ENCODE measurements at regions not wholly inside any gene's neighbourhood (a gene's known extent, or its start where the extent isn't known, plus 50 kb on each side); places are given as distances from the start of the nearest gene placed in this dataset.
A peak's percentile ranks its signal among the peaks of the same experiment; 100 is the strongest.

GRCh38 chr3:111472556-111472955 lies 69.4 kb upstream of the CD96 start:
- H3K4me1 ChIP-seq, result no peaks in the 10 kb centered on the region
- TF ChIP-seq CTCF (IDR thresholded peaks at IDR 0.05; ENCODE audit: low read depth, low read length), result no peak

GRCh38 chr3:111473550-111473949 lies 68.4 kb upstream of the CD96 start:
- DNase-seq, result peak; percentile 38
- Histone ChIP-seq H3K36me3 (no peaks in the 10 kb centered on the region), H3K9me3 (no peaks in the 10 kb centered on the region; the same call in 1 of the 2 replicates), H3K4me3 (ENCODE audit: low read depth, low read length) (no peak overlapping the region), H3K27me3 (no peaks in the 10 kb centered on the region), H3K4me1 (no peaks in the 10 kb centered on the region)
- TF ChIP-seq CTCF (IDR thresholded peaks at IDR 0.05; ENCODE audit: low read depth, low read length), result peak; percentile 20; the same call in 1 of the 2 replicates

More at GRCh38 chr3:111472556-111472955, 69.4 kb upstream of the CD96 start:
- Histone ChIP-seq H3K9me3 (no peaks in the 10 kb centered on the region; the same call in 1 of the 2 replicates), H3K4me3 (ENCODE audit: low read depth, low read length) (no peak overlapping the region), H3K36me3 (no peaks in the 10 kb centered on the region), H3K27me3 (no peaks in the 10 kb centered on the region)
- no peak for DNase-seq

GRCh38 chr3:111476701-111477100 lies 65.3 kb upstream of the CD96 start:
- TF ChIP-seq CTCF (IDR thresholded peaks at IDR 0.05; ENCODE audit: low read depth, low read length), result no peak
- DNase-seq, result no peak
- Histone ChIP-seq H3K4me3 (ENCODE audit: low read depth, low read length) (no peak overlapping the region), H3K36me3 (no peaks in the 10 kb centered on the region), H3K27me3 (no peaks in the 10 kb centered on the region), H3K4me1 (no peaks in the 10 kb centered on the region), H3K9me3 (no peaks in the 10 kb centered on the region; the same call in 1 of the 2 replicates)

GRCh38 chr3:111480091-111480490 lies 61.9 kb upstream of the CD96 start:
- Histone ChIP-seq H3K27me3 (no peaks in the 10 kb centered on the region), H3K9me3 (no peaks in the 10 kb centered on the region), H3K4me3 (ENCODE audit: low read depth, low read length) (no peak overlapping the region), H3K4me1 (no peaks in the 10 kb centered on the region), H3K36me3 (no peaks in the 10 kb centered on the region)
- TF ChIP-seq CTCF (IDR thresholded peaks at IDR 0.05; ENCODE audit: low read depth, low read length), result no peak
- DNase-seq, result no peak

GRCh38 chr3:111481551-111481950 lies 60.4 kb upstream of the CD96 start:
- no peak for DNase-seq
- H3K36me3 ChIP-seq, result no peaks in the 10 kb centered on the region
- H3K4me3 ChIP-seq (ENCODE audit: low read depth, low read length), result no peak overlapping the region
- no peak for TF ChIP-seq CTCF (IDR thresholded peaks at IDR 0.05; ENCODE audit: low read depth, low read length)
- H3K27me3 ChIP-seq, result no peaks in the 10 kb centered on the region
- no peaks in the 10 kb centered on the region for H3K9me3 ChIP-seq
- H3K4me1 ChIP-seq, result no peaks in the 10 kb centered on the region

GRCh38 chr3:111482574-111482973 lies 59.4 kb upstream of the CD96 start:
- no peak for TF ChIP-seq CTCF (IDR thresholded peaks at IDR 0.05; ENCODE audit: low read depth, low read length)
- no peaks in the 10 kb centered on the region for H3K4me1 ChIP-seq
- DNase-seq, result no peak
- no peaks in the 10 kb centered on the region for H3K9me3 ChIP-seq
- H3K36me3 ChIP-seq, result no peaks in the 10 kb centered on the region
- H3K4me3 ChIP-seq (ENCODE audit: low read depth, low read length), result no peak overlapping the region
- no peaks in the 10 kb centered on the region for H3K27me3 ChIP-seq
